Left ventricle myocardium superior (tissue), 1 donor: ENCODE measurements at regions not wholly inside any gene's neighbourhood (a gene's known extent, or its start where the extent isn't known, plus 50 kb on each side); places are given as distances from the start of the nearest gene placed in this dataset.
"Not testable (repeated sequence)": the region's sequence is repeated elsewhere in the genome, so short reads cannot be mapped to it uniquely, and the experiment has no call there.

ENCODE experiments used
- ATAC-seq: fragments of 200-7000 bp; cut with Tn5 transposase; one replicate; pipeline ENCODE4 v1.9.1; 2020; ENCODE audit warnings: mild to moderate bottlenecking, moderate library complexity
- DNase-seq: peaks from one replicate; pipeline ENCODE4 v3.0.0-alpha.2; 2020
- intact Hi-C: fragments of 100-400 bp; cut with micrococcal nuclease; formaldehyde crosslinking; loops from one replicate; pipeline ENCODE4 v1.11.0; 2022
- donor health status: DM: no; HTN: yes; CAD: no; lungs with severe emphysema.

- DNase-seq, ATAC-seq, intact Hi-C loops: not testable (repeated sequence)
Observed at GRCh38 chr4:142897518-142897917, 51.4 kb upstream of the INPP4B start.

- intact Hi-C loops, result no loop called here
- ATAC-seq, result no peak
- no peak for DNase-seq
Observed at GRCh38 chr4:142900622-142901021, 54.5 kb upstream of the INPP4B start.

GRCh38 chr4:142901166-142901662 is 55.1 kb upstream of the INPP4B start:
- intact Hi-C loops, result no loop called here
- DNase-seq (no peak), ATAC-seq (no peak)

GRCh38 chr4:142903617-142904016 is 57.5 kb upstream of the INPP4B start:
- ATAC-seq, intact Hi-C loops, DNase-seq: not testable (repeated sequence)

GRCh38 chr4:142909908-142910307 is 63.8 kb upstream of the INPP4B start:
- DNase-seq (no peak), ATAC-seq (peak; percentile 66)
- intact Hi-C loops, result no loop called here

- DNase-seq, result no peak
- ATAC-seq, result peak; percentile 57
- intact Hi-C loops, result no loop called here
Observed at GRCh38 chr4:142913034-142913433, 66.9 kb upstream of the INPP4B start.

- no peak for DNase-seq
- intact Hi-C loops, result no loop called here
- no peak for ATAC-seq
Observed at GRCh38 chr4:142913461-142914030, 67.4 kb upstream of the INPP4B start.

GRCh38 chr4:142917678-142918077 is 71.6 kb upstream of the INPP4B start:
- intact Hi-C loops, result no loop called here
- ATAC-seq (no peak), DNase-seq (no peak)

GRCh38 chr4:142922720-142923119 is 76.6 kb upstream of the INPP4B start:
- intact Hi-C loops, result no loop called here
- DNase-seq, result no peak
- no peak for ATAC-seq

- ATAC-seq (no peak), DNase-seq (no peak)
- intact Hi-C loops, result no loop called here
Observed at GRCh38 chr4:142923619-142924018, 77.5 kb upstream of the INPP4B start.

GRCh38 chr4:142925161-142925560 is 79.1 kb upstream of the INPP4B start:
- DNase-seq (no peak), ATAC-seq (no peak)
- intact Hi-C loops, result no loop called here

- intact Hi-C loops, result no loop called here
- ATAC-seq (no peak), DNase-seq (no peak)
Observed at GRCh38 chr4:142927721-142928120, 81.6 kb upstream of the INPP4B start.

GRCh38 chr4:142929526-142929925 is 83.4 kb upstream of the INPP4B start:
- DNase-seq, result no peak
- intact Hi-C loops, result no loop called here
- ATAC-seq, result no peak

- no peak for ATAC-seq
- intact Hi-C loops, result no loop called here
Observed at GRCh38 chr4:142933207-142933606, 87.1 kb upstream of the INPP4B start.

GRCh38 chr4:142940425-142941330 is 94.6 kb upstream of the INPP4B start:
- ATAC-seq, result peak; percentile 60
- peak; percentile 32 for DNase-seq

More at GRCh38 chr4:142933207-142933606, 87.1 kb upstream of the INPP4B start:
- no peak for DNase-seq

GRCh38 chr4:142944565-142944964 is 98.5 kb upstream of the INPP4B start:
- DNase-seq, result no peak
- ATAC-seq, result no peak
- intact Hi-C loops, result no loop called here

More at GRCh38 chr4:142940425-142941330, 94.6 kb upstream of the INPP4B start:
- intact Hi-C loops, result no loop called here

GRCh38 chr4:142952821-142953580 is 106.9 kb upstream of the INPP4B start:
- intact Hi-C loops, result no loop called here
- DNase-seq (no peak), ATAC-seq (no peak)

GRCh38 chr4:142954415-142954814 is 108.3 kb upstream of the INPP4B start:
- intact Hi-C loops, result no loop called here
- ATAC-seq (no peak), DNase-seq (no peak)

- DNase-seq (no peak), ATAC-seq (no peak)
- intact Hi-C loops, result no loop called here
Observed at GRCh38 chr4:142955501-142955900, 109.4 kb upstream of the INPP4B start.

GRCh38 chr4:142959173-142959572 is 113.1 kb upstream of the INPP4B start:
- intact Hi-C loops, result no loop called here
- DNase-seq, result no peak
- no peak for ATAC-seq
